K562 (cell line): ENCODE measurements at regions not wholly inside any gene's neighbourhood (a gene's known extent, or its start where the extent isn't known, plus 50 kb on each side); places are given as distances from the start of the nearest gene placed in this dataset.

Experiments used
- ATAC-seq: fragments of 200-7000 bp; cut with Tn5 transposase; 3 replicates; pipeline ENCODE4 v1.9.1; 2020; ENCODE audit warnings: moderate library complexity
- BruUV-seq: library from RNA; stranded (reverse); fragments of 400-500 nt; replicated peaks from 2 replicates; lab custom pipeline; 2021; lab: Mats Ljungman, UMichigan
- CTCF ChIA-PET: fragments of 300-600 bp; formaldehyde crosslinking; extraction: SDS; loops from one replicate; lab custom pipeline; 2021; ENCODE audit warnings: low intra/inter-chr PET ratio; lab: Yijun Ruan, JAX
- POLR2A ChIA-PET: fragments of 300-600, 350-650 bp; sonication (Branson Sonifier 250); formaldehyde crosslinking; extraction: SDS; loops from one replicate; lab custom pipeline; 2021; ENCODE audit warnings: antibody characterized with exemption, inconsistent platforms; lab: Yijun Ruan, JAX
- DNase-seq, 4 experiments: peaks; one replicate each; pipeline versions ENCODE4 v3.0.0 to v3.0.0-alpha.2; 2011 to 2018; ENCODE audit warnings: low spot score in 3 of 4, mixed read lengths in 3 of 4; ENCODE audit errors: extremely low read depth in 1 of 4
- FAIRE-seq: peaks from 2 replicates; lab custom pipeline; 2011; peaks lifted over from hg19 to GRCh38; lab: Jason Lieb, UNC
- H2AFZ ChIP-seq: 2 replicates; pipeline ENCODE4 v1.6.0; 2011; ENCODE audit warnings: low read depth, low read length, control low read depth, inconsistent platforms
- H3K27ac ChIP-seq: fragments of 200-600 bp; 3 replicates; pipeline ENCODE4 v1.8.0; 2011; ENCODE audit warnings: low read depth, mild to moderate bottlenecking, control low read depth, inconsistent platforms, low read length, moderate library complexity, mixed read lengths; ENCODE audit errors: extremely low read depth
- H3K27me3 ChIP-seq, 2 experiments: fragments of 300-600 bp in 1 of 2; 2 replicates in 1 of 2; 3 replicates in 1 of 2; pipeline versions ENCODE4 v1.6.0 to v1.8.0; 2011; ENCODE audit warnings: inconsistent platforms in 2 of 2, low read length in 2 of 2, mild to moderate bottlenecking in 1 of 2, mixed read lengths in 1 of 2, moderate library complexity in 1 of 2; ENCODE audit not compliant: control insufficient read depth in 2 of 2, insufficient read depth in 2 of 2
- H3K36me3 ChIP-seq: fragments of 300-600 bp; 3 replicates; pipeline ENCODE4 v1.8.0; 2011; ENCODE audit warnings: mild to moderate bottlenecking, low read length, inconsistent platforms; ENCODE audit not compliant: control insufficient read depth, insufficient read depth
- H3K4me1 ChIP-seq, 2 experiments: fragments of 200-600 bp in 1 of 2; replicated peaks in 1 of 2; 2 replicates in 1 of 2; 3 replicates in 1 of 2; pipeline versions ENCODE4 v1.5.1 to v1.8.0; 2011; ENCODE audit warnings: inconsistent platforms in 2 of 2, low read length in 2 of 2, mild to moderate bottlenecking in 1 of 2, mixed read lengths in 1 of 2, moderate library complexity in 1 of 2; ENCODE audit not compliant: control insufficient read depth in 2 of 2, insufficient read depth in 2 of 2
- H3K4me2 ChIP-seq: 2 replicates; pipeline ENCODE4 v1.6.1; 2011; ENCODE audit warnings: low read length, control low read depth, inconsistent platforms, mixed read lengths; ENCODE audit not compliant: insufficient read depth
- H3K4me3 ChIP-seq: fragments of 200-600 bp; sonication (generic), shearing (Covaris generic); 2 replicates; pipeline ENCODE4 v1.5.1; 2016; ENCODE audit warnings: control low read depth, inconsistent platforms
- H3K79me2 ChIP-seq: fragments of 200-600 bp; 3 replicates; pipeline ENCODE4 v1.8.0; 2011; ENCODE audit warnings: low read length, inconsistent platforms; ENCODE audit not compliant: control insufficient read depth, insufficient read depth
- H3K9ac ChIP-seq, 2 experiments: 2 replicates each; pipeline versions ENCODE4 v1.6.0 to v1.6.1; 2011; ENCODE audit warnings: low read depth in 2 of 2, low read length in 2 of 2, control low read depth in 1 of 2, inconsistent platforms in 1 of 2, mild to moderate bottlenecking in 1 of 2, mixed read lengths in 1 of 2; ENCODE audit not compliant: insufficient read depth in 1 of 2
- H3K9me1 ChIP-seq: one replicate; pipeline ENCODE4 v1.6.0; 2011; ENCODE audit warnings: inconsistent platforms, mild to moderate bottlenecking, low read length, moderate library complexity; ENCODE audit not compliant: control insufficient read depth, insufficient read depth
- H3K9me3 ChIP-seq: replicated peaks from 2 replicates; pipeline ENCODE4 v1.5.1; 2011; ENCODE audit warnings: low read depth, low read length, inconsistent platforms; ENCODE audit not compliant: control insufficient read depth, insufficient read depth
- H4K20me1 ChIP-seq: replicated peaks from 2 replicates; pipeline ENCODE4 v1.6.1; 2011; ENCODE audit warnings: low read length, inconsistent platforms, mixed read lengths; ENCODE audit not compliant: control insufficient read depth, insufficient read depth
- FOXJ2 ChIP-seq: fragments of 200-800 bp; sonication (Bioruptor generic); IDR thresholded peaks from 2 replicates; pipeline ENCODE4 v1.6.1; 2016; ENCODE audit warnings: missing genetic modification characterization, missing compliant biosample characterization
- KDM1A ChIP-seq, 2 experiments: fragments of 450-650 bp; IDR thresholded peaks; 2 replicates each; pipeline ENCODE4 v1.6.1; 2016; ENCODE audit warnings: mild to moderate bottlenecking in 2 of 2
- MAFG ChIP-seq: fragments of 450-650 bp; conservative IDR thresholded peaks from 2 replicates; pipeline ENCODE4 v1.6.1; 2016; ENCODE audit warnings: missing genetic modification characterization, missing compliant biosample characterization
- MCM7 ChIP-seq, 2 experiments: fragments of 450-650 bp; IDR thresholded peaks; 2 replicates each; pipeline ENCODE4 v1.6.1; 2016 to 2018
- PTBP1 ChIP-seq: fragments of 200-400 bp; formaldehyde crosslinking; IDR thresholded peaks from 2 replicates; pipeline ENCODE4 v1.6.1; 2017; ENCODE audit warnings: low read depth, low read length
- RBM25 ChIP-seq: fragments of 200-400 bp; formaldehyde crosslinking; IDR thresholded peaks from 2 replicates; pipeline ENCODE4 v1.6.1; 2018; ENCODE audit warnings: low read length, low read depth, moderate library complexity; ENCODE audit not compliant: severe bottlenecking
- SETDB1 ChIP-seq: IDR thresholded peaks from one replicate; pipeline ENCODE4 v1.6.1; 2012; ENCODE audit warnings: low read length, control low read depth, inconsistent platforms
- SMARCC2 ChIP-seq: fragments of 450-650 bp; IDR thresholded peaks from 2 replicates; pipeline ENCODE4 v1.6.1; 2017; ENCODE audit warnings: antibody characterized with exemption, moderate library complexity, mild to moderate bottlenecking, low read depth
- SPI1 ChIP-seq: IDR thresholded peaks from 2 replicates; pipeline ENCODE4 v1.6.1; 2011; ENCODE audit warnings: low read depth, low read length, control low read depth, borderline replicate concordance
- WGBS: fragments of 100-300 bp; shearing (Covaris generic); methylation state at CpG from one replicate; pipeline ENCODE4 v1.1.6; 2016; ENCODE audit warnings: low coverage, mixed read lengths; ENCODE audit not compliant: insufficient coverage; ENCODE audit errors: missing lambda C conversion rate; 5-methylcytosine and 5-hydroxymethylcytosine counted together
- in situ Hi-C: fragments of 300-500 bp; cut with MboI; formaldehyde crosslinking; loops from 4 replicates; pipeline ENCODE4 v1.15.0; 2018; ENCODE audit warnings: inconsistent platforms, mixed read lengths
- intact Hi-C: fragments of 100-400 bp; cut with micrococcal nuclease; formaldehyde crosslinking; loops from 2 replicates; pipeline ENCODE4 v1.14.2; 2022

DNA sequence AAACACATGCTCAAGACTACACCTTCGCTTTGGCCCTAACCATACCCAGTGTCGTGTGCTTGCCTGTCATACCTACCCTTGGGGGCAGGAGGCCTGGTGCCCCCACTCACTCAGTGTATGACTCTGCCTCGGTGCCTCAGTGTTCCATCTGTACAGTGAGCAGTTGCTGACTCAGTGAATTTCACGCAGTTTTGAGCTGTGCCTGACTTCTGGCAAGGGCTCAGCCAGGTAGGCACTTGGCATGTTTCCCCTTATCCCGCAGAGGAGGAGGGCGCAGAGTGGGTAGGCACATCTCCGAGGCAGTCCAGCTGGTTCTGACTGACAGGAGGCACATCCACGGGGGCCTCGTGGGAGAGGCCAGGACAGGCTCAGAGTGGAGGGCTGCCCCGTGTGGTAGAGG is 148.9 kb upstream of the CIBAR2 start (continued):
- peak; percentile 78 for TF ChIP-seq MAFG (tag)
- no peak for TF ChIP-seq KDM1A (IDR thresholded peaks at IDR 0.05)
- no peak for TF ChIP-seq SETDB1
- TF ChIP-seq SMARCC2, result no peak
- TF ChIP-seq SPI1, result no peak
- no peak for TF ChIP-seq MCM7 (IDR thresholded peaks at IDR 0.05)
- TF ChIP-seq FOXJ2, result no peak
- TF ChIP-seq, all 486 proteins: peak for 6

GRCh38 chr16:85261657-85262557 is 149.6 kb upstream of the CIBAR2 start:
- no peaks in the 10 kb centered on the region for H3K36me3 ChIP-seq
- ATAC-seq, result peak; percentile 73
- H2AFZ ChIP-seq, result no peak overlapping the region
- no peaks in the 10 kb centered on the region for H3K79me2 ChIP-seq
- no peak overlapping the region for H3K4me3 ChIP-seq
- H3K27ac ChIP-seq, result no peak overlapping the region
- H3K9me1 ChIP-seq, result no peaks in the 10 kb centered on the region
- in situ Hi-C loops (no loop called here), intact Hi-C loops (loop anchor here (5.0 kb wide), 1 partner anchor 145 kb away; no protein-coding TSS in a partner anchor)
- ChIA-PET POLR2A (interaction anchor here (0.6 to 1.3 kb wide), 4 partner anchors 10 to 293 kb away, joined by 3 to 5 read pairs (median 3); no protein-coding TSS in a partner anchor), CTCF (interaction anchor here (0.6 to 0.7 kb wide), 2 partner anchors 46 to 336 kb away, joined by 3 to 4 read pairs; no protein-coding TSS in a partner anchor)
- no peaks in the 10 kb centered on the region for H3K9me3 ChIP-seq
- H3K27me3 ChIP-seq, result no peaks in the 10 kb centered on the region
- DNase-seq, result peak in 3 of 4 experiments; percentile 48 to 77 (median 72)
- peak overlapping the region; percentile 37; the same call in 1 of the 2 replicates for H3K4me2 ChIP-seq
- FAIRE-seq, result peak; percentile 84
- no TSS peak for BruUV-seq
- peaks cover 70% of the 10 kb centered on the region for H4K20me1 ChIP-seq
- peak overlapping the region in 1 of 2 experiments; percentile 80; a peak in 2 of 4 replicates for H3K9ac ChIP-seq
- peaks cover 17 to 68% of the 10 kb centered on the region in 2 experiments; a peak in 4 of 5 replicates for H3K4me1 ChIP-seq
- 33% methylated on average over 27 of the region's 27 CpGs for WGBS
- TF ChIP-seq RBM25 (peak; percentile 89), PTBP1 (0 out of 2 replicates have a peak, but pooled peaks have one; percentile 61)
